MM.1S (cell line): ENCODE measurements at regions not wholly inside any gene's neighbourhood (a gene's known extent, or its start where the extent isn't known, plus 50 kb on each side); places are given as distances from the start of the nearest gene placed in this dataset.

Experiments used
- EZH2 ChIP-seq: fragments of 300-600 bp; sonication (generic); optimal IDR thresholded peaks from 2 replicates; pipeline ENCODE3; 2017; ENCODE audit warnings: low read depth, mild to moderate bottlenecking, antibody characterized with exemption, low read length, mixed read lengths
- TF ChIP-seq, protein P1 (sequence below): fragments of 300-600 bp; sonication (generic); IDR thresholded peaks from 2 replicates; pipeline ENCODE4 v1.5.1; 2016; ENCODE audit warnings: antibody characterized with exemption, low read length, mixed read lengths

DNA sequence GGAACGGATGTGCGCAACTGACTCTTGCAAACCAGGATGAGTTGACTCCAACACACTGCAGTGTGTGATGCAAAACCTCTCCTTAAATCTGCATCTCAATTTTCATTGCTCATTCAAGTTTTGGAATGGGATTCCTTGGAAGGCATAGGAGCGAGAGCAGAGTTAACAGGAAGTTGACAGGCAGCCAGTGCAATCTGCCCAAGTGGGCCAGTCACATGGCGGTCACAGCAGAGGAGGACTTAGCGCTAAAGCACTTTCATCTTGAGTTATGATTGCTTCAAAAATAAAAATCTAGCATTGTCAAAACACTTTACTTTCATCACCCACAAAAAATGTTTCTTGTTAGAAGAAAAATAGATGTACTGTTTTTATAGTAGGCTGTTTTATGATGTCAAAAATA is 439.0 kb downstream of the FBXO15 start:
- TF ChIP-seq, protein P1, sequence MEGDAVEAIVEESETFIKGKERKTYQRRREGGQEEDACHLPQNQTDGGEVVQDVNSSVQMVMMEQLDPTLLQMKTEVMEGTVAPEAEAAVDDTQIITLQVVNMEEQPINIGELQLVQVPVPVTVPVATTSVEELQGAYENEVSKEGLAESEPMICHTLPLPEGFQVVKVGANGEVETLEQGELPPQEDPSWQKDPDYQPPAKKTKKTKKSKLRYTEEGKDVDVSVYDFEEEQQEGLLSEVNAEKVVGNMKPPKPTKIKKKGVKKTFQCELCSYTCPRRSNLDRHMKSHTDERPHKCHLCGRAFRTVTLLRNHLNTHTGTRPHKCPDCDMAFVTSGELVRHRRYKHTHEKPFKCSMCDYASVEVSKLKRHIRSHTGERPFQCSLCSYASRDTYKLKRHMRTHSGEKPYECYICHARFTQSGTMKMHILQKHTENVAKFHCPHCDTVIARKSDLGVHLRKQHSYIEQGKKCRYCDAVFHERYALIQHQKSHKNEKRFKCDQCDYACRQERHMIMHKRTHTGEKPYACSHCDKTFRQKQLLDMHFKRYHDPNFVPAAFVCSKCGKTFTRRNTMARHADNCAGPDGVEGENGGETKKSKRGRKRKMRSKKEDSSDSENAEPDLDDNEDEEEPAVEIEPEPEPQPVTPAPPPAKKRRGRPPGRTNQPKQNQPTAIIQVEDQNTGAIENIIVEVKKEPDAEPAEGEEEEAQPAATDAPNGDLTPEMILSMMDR, result no peak
- TF ChIP-seq EZH2, result no peak
